ENCODE measurements at regions not wholly inside any gene's neighbourhood (a gene's known extent, or its start where the extent isn't known, plus 50 kb on each side); places are given as distances from the start of the nearest gene placed in this dataset.
"Not testable (repeated sequence)": the region's sequence is repeated elsewhere in the genome, so short reads cannot be mapped to it uniquely, and the experiment has no call there.

GRCh38 chr4:71081192-71081591 is 87.7 kb downstream of the DCK start:
- DNase-seq (ENCODE audit: low read depth in 2 of 2): no peak

GRCh38 chr4:71093745-71094144 is 100.3 kb downstream of the DCK start:
- DNase-seq (ENCODE audit: low read depth in 2 of 2): no peak

DNA sequence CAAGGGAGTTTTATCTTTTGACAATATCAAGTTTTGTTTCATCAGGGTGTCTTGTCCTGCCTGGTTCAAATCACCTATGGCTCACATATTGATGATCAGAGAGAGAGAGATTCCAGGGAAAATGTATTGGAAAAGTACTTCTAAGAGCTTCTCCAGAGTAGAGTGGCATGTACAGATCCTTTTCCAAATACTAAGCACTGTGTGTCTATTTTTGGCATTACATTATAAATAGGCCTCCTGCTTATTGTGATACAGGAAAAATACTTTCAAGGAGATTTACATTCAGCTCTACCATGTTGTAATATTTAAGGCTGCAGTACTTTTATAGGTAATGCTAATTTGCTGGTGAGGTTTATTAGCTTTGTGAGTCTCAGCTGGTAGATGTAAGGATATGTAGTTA is 100.8 kb downstream of the DCK start:
- DNase-seq (ENCODE audit: low read depth in 2 of 2): no peak

DNA sequence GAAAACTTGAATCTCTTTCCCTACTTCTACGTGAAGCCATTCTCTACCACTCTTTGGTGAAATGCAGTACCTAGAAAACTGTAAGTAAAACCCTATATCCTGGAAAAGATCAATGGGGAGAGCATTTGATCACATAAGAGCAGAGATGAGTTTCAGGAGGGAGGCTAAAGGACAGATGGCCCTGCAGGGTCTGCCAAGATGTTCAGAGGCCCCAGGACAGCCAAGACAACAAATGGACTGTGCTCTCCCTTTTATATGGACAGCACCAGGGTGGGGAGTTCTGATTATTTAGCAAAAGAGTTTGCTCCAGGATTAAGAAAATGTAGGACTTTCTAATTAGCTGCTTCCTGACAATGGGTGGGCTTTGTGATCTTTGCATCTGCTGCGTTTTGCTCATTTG is 101.7 kb downstream of the DCK start:
- DNase-seq (ENCODE audit: low read depth in 2 of 2): no peak

DNA sequence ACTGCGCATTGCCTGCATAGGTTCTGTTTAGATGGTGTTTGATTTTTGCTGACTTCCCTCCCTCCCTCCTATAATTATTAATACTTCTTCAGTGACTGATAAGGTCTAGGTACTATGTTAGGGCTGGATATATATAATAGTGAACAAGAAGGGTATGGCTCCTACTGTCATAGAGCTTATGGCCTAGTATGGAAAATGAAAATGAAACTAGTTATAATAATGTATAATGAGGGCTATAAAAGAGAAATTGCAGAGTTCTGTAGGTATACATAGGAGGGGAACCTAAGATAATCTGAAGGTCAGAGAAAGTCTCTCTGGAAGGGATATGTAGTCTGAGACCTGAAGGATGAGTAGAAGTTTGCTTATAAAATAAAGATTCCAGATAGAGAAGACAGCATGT is 102.1 kb downstream of the DCK start:
- DNase-seq (ENCODE audit: low read depth in 2 of 2): no peak

- no peak for DNase-seq (ENCODE audit: low read depth in 2 of 2)
Measured at GRCh38 chr4:71107726-71108125, 114.3 kb downstream of the DCK start.

GRCh38 chr4:71110499-71110898 is 117.0 kb downstream of the DCK start:
- DNase-seq (ENCODE audit: low read depth in 2 of 2): no peak

GRCh38 chr4:71111133-71111532 is 117.7 kb downstream of the DCK start:
- DNase-seq (ENCODE audit: low read depth in 2 of 2): not testable (repeated sequence)

DNA sequence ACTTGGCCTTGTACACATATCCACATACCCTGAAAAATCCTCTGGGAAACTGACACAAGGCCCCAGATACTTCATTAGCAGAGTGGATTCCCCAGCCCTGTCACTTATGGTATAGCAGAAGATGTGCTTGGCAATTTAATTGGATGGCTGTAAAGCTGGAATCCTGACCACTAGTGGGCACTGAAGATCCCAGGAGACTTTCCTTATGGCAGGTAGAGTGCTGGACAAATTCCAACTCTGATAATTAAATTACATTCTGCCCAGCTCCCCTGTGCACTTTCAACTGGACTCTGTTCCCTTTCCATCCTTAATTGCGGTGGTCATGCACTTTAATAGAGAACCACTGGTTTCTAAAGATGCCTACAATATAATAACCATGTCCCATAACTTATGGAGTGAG is 119.8 kb downstream of the DCK start:
- DNase-seq (ENCODE audit: low read depth in 2 of 2): no peak

DNA sequence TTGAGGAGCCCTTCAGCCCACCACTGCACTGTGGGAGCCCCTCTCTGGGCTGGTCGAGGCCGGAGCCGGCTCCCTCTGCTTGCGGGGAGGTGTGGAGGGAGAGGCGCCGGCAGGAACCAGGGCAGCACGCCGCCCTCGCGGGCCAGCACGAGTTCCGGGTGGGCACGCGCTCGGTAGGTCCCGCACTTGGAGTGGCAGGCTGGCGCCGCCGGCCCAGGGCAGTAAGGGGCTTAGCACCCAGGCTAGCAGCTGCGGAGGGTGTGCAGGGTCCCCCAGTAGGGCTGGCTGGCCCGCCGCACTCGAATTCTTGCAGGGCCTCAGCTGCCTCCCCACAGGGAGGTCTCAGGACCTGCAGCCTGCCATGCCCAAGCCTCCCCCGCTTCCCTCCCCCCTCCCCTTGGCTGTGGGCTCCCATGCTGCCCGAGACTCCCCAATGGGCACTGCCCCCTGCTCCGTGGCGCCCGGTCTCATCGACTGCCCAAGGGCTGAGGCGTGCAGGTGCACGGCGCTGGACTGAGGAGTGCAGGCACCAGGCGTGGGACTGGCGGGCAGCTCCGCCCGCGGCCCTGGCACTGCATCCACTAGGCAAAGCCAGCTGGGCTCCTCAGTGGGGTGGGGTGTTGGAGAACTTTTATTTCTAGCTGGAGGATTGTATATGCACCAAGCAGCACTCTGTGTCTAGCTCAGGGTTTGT is 127.5 kb downstream of the DCK start:
- no peak for DNase-seq (ENCODE audit: low read depth in 2 of 2)

DNA sequence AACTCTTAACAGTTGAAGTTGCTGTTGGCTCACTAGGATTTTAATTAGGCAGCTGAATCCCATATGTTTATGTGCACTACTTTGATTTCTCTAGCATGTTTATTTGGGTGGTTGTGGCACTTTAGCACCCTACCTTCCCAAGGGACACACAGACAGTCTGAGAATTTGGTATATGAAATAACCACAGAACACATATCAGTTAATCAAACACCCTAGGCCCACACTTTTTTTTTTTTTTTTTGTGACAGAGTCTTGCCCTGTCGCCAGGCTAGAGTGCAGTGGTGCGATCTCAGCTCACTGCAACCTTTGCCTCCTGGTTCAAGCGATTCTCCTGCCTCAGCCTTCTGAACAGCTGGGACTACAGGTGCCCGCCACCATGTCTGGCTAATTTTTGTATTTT is 130.5 kb downstream of the DCK start:
- DNase-seq (ENCODE audit: low read depth in 2 of 2): no peak

- DNase-seq (ENCODE audit: low read depth in 2 of 2): no peak
Measured at GRCh38 chr4:71125137-71125536, 131.7 kb downstream of the DCK start.

DNA sequence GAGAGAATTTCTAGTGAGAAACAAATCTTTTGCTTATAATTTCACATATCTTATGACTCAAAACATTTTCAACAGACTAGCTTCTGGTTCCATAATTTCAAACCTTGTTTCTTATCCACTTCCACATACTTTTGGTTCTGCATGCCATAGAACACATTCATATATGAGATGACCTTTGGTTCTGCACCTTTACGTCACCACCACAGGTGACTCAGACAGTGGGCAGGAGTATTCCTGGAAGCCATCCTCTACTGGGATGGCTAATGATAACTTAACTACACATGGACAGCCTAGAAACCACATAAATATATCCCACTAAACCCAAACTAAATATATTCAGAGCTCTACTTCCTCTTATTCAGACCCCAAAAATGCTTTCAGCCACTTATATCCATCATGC is 133.3 kb downstream of the DCK start:
- DNase-seq (ENCODE audit: low read depth in 2 of 2): no peak

- no peak for DNase-seq (ENCODE audit: low read depth in 2 of 2)
Measured at GRCh38 chr4:71130827-71131603, 137.6 kb downstream of the DCK start.

- no peak for DNase-seq (ENCODE audit: low read depth in 2 of 2)
Measured at GRCh38 chr4:71132486-71132885, 139.0 kb downstream of the DCK start.

DNA sequence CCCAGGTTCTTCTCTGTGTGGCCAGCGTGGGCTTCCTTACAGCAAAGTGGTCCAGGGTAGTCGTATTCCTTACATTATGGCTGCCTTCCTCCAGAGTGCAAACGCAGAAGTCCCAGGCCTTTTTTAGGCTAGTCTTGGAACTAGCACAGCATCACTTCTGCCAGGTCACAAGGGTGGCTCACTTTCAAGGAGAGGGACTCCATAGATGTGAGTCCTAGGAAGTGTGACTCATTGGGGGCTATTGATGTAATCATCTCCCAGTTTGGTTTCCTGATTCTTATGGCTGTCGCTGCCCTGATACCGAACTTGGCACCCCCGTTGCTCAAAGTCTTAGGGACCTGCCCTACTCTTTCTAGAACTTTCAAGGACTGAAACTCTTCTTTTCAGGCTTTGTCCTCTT is 140.0 kb downstream of the DCK start:
- DNase-seq (ENCODE audit: low read depth in 2 of 2): no peak

DNA sequence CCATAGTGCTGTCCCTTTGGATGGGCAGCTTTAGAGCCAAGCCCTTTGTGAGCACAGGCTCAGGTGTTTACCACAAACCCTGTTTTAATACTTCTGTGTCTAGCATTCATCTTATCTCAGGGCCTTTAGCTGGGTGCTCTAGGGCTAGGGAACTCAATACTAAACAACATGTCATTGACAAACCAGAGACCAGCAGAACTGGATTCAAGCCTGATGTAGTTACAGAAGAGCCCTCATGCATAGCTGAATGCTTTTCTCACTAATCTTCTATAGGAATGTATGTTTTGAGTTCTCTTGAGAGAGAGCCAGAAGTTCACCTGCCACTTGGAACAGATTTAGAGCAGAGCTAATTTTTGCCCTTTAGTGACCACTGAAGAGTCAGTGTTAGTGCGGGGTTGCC is 142.6 kb downstream of the DCK start:
- no peak for DNase-seq (ENCODE audit: low read depth in 2 of 2)

- DNase-seq (ENCODE audit: low read depth in 2 of 2): no peak
Measured at GRCh38 chr4:71138007-71138615, 144.7 kb downstream of the DCK start.

DNA sequence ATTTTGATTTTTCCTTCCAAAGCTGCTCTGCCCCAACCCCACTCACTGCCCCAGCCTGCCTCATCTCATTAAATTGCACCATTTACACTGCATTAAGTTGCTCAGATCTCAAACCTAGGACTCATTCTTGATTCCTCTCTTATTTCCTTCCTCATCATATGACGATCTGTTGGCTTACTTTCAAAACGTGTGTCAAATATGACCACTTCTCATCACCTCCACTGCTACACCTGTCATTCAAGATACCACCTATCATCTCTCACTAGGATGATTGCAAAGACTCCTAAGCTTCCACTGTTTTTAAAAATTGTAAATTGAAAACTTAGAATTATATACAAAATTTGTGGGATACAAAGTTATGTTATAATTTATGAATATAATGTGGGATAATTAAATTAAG is 147.1 kb downstream of the DCK start:
- no peak for DNase-seq (ENCODE audit: low read depth in 2 of 2)

- DNase-seq (ENCODE audit: low read depth in 2 of 2): no peak
Measured at GRCh38 chr4:71141125-71141524, 147.7 kb downstream of the DCK start.

DNA sequence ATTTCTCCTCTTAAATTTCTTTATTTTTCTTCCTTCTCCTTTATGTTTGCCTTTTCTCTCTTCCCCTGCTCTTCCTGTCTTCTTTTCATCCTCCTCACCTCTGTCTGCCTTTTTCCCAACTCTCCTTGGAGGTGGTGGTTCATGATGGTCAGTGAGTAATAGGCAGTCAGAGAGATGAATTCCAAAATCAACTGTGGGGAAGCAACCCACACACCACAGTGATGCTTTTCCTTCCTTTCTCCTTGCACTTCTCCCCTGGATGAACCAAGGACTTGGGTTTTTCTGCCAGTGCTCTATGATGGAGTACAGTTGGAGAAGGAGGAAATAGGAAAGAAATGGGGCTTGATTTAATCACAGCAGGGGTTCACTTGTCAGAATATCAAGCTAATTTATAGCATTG is 153.8 kb downstream of the DCK start:
- no peak for DNase-seq (ENCODE audit: low read depth in 2 of 2)

GRCh38 chr4:71148545-71148944 is 155.1 kb downstream of the DCK start:
- no peak for DNase-seq (ENCODE audit: low read depth in 2 of 2)

DNA sequence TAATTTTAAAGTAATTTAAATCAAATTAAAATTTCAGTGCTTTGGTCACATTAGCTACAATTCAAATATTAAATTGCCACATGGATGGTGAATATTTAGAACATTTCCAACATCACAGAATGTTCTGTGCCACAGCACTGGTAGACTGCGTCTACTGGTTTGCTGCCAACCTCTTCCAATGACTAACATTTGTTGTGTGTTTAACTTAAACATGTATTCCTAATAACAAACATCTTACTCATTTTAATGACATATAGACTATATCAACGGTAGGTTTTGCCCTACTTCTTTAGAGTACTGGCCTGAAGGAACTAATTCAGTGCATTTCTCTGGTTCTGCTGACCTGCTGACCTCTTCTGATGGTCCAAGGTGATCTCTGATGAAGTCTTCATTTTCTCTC is 157.6 kb downstream of the DCK start:
- no peak for DNase-seq (ENCODE audit: low read depth in 2 of 2)

Measured in stimulated activated CD8-positive, alpha-beta memory T cell treated with anti-CD3 and anti-CD28 coated beads, Interleukin-15, amount 100 ng/mL, for 4 hours (primary cell).